NCI-H446 (cell line): ENCODE measurements at regions not wholly inside any gene's neighbourhood (a gene's known extent, or its start where the extent isn't known, plus 50 kb on each side); places are given as distances from the start of the nearest gene placed in this dataset.
"Not testable (repeated sequence)": the region's sequence is repeated elsewhere in the genome, so short reads cannot be mapped to it uniquely, and the experiment has no call there.

Source experiments
- DNase-seq, 2 experiments: peaks; one replicate each; lab custom pipeline; 2025; lab: John Stamatoyannopoulos, UW

DNA sequence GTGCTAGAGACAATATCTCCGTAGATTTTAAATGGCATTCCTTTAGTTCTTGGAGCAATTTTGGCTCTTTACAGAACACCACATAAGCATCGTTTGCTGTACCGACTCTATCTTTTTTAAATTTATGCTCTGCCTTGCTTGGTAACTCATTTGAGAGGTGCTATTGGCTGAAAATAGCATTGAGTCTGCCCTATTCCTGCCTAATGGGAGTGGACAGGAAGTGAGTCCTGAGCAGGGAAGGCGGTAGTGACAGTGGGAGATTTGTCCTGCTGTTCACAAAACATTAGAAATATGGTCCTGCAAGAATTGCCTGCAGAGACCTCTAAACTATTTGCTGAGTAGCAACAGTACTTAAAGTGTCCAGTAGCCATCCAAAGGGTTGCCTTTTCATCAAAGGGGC, 115.2 kb upstream of the IFNE start:
- no peak for DNase-seq

DNA sequence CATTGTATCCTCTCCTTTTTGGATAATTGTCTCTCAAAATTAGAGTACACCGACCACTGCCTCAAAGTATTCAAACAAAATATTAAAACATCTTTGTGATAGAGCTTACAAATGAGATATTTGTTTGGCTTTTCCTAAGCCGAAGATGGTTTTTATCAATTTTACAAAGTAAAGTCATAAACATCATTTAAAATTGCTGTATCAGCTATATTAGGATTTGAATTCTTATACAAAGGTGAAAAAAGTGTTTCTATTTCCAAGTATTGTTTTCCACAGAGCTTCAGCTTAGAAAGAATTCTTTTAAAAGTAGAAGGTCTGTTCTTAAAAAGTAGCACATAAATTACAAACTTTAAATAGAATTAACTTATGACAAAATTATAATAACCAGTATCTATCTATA, 116.6 kb upstream of the IFNE start:
- no peak for DNase-seq

DNA sequence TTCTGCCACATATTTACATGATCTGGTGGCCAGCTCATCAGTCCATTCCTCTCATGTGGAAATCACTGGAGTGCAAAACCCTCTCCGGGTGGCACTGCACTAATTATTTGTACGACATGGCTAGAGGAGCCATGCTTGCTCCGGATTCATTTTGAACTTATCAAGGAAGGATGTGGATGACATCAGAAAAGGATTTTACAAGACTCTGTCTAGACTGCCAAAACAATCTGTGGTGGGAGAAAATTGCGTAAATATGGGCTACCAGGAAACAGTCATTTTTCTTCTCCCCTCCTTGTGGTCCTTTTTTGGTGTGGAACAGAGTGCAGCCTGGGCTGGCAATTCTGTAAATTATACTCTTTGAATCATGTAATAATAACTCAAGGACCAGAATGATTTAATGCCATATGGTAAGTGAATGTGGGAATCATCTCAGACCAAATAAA, 123.4 kb upstream of the IFNE start:
- no peak for DNase-seq

DNA sequence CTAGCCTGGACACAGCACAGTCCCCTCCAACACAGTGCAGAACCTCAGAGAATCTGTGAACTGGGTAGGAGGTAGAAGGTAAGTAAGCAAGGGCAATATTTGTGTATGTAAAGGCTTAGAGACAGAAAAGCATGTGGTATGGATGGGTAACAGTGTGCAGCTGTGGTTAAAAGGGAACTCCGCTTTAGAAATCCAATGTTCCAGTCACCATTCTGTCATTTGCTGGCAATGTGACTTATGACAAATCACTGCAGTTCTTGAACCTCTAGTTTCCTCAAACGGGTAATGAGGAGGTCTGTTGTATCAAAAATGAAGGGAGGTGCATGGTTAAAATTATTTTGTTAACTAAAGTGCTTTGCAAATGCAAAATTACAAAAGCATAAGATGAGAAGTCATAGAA, 125.5 kb upstream of the IFNE start:
- DNase-seq, result no peak

DNA sequence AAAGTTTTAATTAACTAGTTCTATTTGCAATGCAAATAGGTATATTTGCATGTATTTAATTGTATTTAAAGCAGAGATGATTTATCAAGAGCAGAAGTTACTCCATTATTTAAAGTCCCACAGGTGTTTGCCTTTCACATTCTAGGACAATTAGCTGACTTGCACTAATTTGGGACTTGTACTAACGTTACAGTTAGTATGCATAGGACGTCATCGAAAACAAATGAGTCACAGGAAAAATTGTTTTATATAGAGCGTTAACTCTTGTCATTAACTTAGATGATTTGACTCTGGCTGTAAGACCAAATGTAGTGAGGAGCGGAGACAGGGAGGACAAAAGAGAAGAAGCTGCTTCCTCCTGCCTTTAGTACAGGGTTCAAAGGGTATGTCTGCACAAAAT, 126.1 kb upstream of the IFNE start:
- no peak for DNase-seq

DNA sequence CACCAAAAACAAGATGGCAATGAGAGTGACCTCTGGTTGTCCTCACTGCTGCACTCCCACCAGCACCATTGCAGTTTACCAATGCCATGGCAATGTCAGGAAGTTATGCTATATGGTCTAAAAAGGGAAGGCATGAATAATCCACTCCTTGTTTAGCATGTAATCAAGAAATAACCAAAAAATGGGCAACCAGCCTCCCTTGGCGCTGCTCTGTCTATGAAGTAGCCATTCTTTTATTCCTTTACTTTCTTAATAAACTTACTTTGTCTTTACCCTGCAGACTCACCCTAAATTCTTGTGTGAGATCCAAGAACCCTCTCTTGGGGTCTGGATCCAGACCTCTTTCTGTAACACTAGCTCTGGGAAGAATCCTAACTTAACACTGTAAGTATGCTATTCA, 127.4 kb upstream of the IFNE start:
- no peak for DNase-seq

DNA sequence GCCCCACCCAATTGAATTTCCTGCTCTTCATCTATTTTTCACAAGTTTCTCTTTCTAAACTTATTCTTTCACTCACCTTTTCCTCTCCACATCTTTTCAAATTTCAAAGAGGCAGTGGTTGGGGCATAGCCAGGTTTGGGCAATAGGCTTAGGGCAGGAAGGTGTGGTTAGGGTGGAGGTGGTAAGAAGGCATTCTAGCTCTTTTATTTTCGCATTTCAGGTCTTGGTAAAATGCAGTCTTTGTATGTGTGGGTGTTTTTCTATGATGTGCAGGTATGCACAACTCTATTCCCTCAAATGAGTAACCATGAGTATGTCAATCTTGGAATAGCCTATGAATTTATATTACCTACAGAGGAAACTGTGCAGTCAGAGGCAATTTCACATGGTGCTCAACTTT, 129.8 kb upstream of the IFNE start:
- no peak for DNase-seq

DNA sequence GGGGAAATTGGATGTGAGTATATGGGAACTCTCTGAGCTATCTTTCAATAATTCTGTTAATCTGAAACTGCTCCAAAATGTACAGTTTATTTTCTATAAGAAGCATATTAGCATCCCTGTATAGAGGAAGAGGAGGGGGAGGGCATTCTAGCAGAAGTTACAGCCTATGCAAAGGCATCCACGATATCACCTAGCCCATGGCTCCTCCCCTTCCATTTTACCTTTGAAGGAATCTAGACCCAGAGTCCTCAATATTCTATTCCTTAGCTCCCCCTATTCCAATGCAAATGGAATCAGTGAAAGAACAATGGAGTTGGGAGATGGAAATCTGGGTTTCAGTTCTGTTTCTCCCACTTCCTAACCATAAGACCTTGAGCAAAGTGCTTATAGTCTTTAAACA, 132.9 kb upstream of the IFNE start:
- no peak for DNase-seq

DNA sequence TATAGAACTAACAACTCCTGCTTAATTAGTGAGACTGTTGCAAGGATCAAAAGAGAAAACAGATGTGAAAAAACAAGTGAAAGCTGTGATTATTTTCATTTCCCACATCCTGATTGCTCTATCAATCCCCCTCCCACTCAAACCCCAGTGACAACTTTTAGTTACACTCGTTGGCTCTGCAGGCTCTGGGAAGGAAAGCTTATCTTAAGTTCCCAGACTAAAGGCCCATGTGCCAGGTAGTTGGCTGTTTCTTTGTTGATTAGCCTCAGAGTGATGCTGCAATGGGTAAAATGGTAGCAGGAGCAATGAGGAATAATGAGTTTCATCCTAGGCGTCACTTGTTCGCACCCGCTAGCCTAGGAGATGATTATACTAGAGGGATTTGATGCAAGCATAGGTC, 133.3 kb upstream of the IFNE start:
- DNase-seq, result no peak

DNA sequence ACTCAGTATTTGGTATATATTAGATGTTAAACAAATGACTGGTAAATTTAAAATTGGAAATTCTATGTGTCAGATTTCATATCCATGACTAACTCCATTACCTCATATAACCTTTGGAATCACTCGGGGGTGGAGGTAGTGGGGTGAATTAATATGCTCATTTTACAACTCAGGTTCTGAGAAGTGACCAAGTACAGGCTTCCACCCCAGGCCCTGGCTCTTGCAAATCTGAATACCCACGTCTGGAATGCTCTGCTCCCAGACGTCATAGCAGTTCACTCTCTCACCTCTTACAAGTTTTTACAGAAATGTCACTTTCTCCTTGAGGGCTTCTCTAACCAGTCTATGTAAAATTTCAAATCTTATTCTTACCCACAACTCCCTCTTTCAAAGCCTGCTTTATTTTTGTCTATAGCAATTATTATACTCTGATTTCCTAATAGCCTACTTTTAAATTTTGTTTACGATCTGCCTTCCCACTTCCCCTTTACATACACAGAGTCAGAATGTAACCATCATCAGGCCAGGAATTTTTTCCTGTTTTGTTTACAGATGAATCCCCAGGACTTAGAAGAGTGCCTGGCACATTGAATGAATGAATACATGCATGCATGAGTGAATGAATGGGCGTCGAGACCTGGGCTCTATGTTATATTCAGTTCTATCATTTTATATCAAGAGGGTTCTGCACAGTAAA, 134.1 kb upstream of the IFNE start:
- no peak for DNase-seq

DNA sequence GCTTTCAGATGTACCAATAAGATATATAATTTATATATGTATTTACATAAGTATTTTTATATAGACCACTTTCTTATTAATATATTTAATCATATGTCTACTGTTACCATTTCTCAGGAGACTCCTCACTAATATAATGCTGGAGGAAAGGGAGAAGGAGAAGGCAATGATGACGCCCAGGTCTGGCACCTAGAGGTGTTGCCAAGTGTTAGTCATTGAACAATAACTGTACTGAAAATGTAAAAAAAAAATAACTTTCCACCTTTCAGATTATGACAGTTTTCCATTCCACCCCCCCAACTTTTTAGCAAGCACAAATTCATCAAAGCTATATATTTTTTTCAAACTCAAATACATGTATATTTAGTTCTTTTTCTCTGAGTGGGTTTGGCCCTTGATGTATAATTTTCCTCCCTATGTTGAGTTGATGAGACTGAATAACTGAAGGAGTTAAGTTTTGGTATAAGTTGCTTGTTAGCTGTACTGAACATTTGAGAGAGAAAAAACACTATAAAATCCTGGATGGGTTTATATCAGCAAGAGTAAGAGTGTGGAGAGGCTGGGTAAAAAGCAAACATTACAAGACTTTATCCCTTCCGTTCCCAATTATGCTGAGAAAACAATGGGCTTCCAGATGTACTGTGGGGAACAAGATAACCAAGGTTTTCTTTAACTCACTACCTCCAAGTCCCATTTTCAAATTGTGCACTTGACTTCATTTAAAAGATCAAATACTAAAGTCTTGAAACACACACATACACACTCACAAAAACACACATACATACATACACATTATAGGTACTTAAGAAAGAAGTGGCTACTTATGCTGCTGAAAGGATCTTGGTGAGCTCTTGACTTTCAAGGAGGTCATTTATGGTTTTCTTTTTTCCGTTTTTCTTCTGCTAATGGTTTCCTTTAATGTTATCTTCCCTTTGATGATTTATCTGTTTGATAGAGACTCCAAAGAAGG, 142.8 kb upstream of the IFNE start:
- no peak for DNase-seq

DNA sequence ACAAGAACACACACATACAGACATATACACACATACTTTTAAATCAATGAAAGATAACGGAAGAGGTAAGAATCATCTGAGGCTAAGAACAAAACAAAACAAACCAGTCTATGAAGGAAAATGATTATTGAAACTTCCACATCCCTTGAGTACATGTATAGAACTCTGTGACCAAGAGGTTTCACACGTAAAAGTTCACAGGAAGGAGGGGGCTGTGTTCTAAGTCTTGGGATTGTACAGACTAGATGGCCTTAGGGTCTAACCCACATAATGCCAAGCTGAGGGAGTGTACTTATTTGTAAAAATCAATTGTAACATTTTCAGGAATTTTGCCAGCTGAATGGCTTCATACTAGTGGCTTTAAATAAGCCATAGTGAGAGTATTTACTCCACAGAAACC, 144.4 kb upstream of the IFNE start:
- DNase-seq, result no peak

DNA sequence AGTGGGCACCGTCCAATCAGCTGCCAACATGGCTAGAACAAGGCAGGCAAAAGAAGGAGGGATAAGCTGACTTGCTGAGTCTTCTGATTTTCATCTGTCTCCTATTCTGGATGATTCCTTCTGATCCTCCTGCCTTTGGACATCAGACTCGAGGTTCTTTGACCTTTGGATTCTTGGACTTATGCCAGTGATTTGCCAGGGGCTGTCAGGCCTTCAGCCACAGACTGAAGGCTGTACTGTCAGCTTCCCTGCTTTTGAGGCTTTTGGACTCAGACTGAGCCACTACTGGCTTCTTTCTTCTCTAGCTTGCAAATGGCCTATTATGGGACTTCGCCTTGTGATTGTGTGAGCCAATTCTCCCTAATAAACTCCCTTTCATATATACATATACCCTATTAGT, 146.8 kb upstream of the IFNE start:
- not testable (repeated sequence) for DNase-seq

DNA sequence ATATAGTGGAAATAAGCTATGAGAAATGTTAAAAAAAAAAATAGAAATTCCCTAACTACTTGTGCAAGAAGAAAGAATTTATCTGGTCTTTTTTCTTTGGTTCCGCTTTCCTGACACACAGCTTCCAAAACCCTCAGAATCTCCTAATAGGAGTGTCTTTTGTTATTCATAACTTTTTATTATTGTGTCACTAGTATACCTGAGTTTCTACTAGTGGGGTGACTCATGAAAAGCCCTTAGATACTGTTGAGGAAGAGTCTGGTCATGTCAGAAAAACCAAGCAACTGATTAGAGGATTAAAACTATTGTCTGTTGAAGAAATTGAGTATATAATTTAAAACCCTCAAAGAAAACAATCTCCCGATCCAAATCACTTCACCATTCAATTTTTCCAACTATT, 152.8 kb upstream of the IFNE start:
- DNase-seq, result no peak

DNA sequence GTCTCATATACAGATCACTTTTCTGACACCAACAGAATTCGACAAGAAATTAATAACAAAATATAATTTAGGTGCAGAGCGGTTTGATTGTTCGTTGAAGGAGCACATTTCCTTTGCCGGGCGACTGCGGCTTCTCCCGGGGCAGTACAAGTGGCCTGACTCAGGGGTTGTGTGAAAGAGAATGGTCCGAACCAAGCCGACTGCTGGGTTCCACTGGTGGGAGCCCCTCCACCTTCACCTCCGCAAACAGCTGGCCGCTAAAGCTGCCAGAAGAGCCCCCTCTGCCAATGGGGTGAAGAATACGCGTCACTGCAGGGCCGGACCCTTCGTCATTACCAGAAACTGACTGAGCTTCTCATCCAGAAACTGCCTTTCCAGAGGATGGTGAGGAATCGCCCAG, 156.0 kb upstream of the IFNE start:
- no peak for DNase-seq

DNA sequence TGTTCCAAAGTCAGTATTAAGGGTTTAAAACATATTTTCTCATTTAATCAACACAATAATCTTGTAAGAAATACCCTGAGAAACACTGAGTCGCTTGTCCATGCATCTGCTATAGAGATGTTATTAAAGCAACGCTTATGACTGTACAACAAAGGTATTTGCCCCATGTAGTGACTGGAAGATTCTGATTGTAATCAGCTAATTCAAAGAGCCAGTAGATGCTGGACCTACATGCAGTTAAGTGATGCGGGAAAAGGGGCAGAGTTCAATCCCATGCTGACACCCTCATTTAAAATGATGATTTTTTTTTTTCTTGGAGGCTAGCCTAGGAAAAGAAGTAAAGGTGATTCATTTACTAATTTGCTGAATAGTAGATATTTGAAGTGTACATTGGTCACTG, 149.3 kb upstream of the MTAP start:
- no peak for DNase-seq

DNA sequence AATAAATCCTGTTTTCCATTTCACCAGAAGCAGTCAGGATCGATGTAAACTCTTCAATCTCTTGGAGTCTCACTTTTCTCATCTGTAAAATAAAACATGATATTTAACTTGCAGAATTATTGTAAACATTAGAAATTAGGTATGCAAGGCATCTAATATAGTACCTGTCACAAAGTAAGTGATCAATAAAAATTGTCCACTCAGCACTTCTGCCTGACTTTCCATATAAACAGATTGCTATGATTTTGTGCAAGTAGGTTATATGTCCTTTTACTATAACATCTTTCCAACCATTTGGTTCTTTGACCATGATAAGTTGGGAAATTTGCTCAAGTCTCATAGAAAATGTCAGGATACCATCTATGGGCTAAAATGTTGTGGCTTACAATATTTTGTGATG, 148.8 kb upstream of the MTAP start:
- no peak for DNase-seq

DNA sequence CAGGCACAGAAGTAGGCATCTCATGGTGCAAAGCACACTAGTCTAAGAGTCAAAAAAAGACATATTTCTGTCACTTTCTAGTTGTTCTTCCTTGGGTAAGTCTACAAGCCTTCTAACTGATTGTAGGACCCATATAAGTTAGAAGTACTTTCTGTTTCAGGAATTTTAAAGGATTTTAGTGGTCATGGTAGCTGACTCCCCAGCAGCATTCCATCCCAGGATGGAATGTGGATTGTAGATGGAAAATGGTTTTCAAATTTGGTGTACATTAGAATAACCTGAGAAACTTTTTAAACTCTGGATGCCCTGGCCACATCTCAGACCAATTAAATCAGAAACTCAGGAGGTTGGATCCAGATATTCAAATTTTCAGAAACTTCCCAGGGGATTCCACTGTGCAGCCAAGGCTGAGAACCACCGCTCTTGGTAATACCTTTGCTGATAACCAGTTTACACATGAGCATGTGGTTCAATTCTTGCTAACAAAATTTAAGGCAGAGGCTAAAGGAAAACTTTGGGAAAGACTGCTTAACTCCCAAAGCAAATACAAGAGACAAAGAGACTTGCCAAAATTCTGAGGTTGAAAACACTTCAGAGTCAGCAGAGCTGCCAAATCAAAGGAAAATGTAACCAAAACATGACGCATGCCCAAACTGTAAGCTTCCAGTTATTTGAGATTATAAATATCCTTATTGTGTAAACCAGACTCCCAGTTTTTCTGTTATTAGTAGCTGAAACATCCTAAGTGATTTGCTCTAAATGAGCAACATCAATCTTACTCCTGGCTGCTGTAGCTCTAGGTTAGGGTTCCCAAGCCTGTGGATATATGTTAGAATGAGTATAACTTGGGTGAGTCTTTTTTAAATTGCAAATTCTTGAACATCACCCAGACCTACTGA, 145.4 kb upstream of the MTAP start:
- peak; percentile 60 to 77 for DNase-seq

DNA sequence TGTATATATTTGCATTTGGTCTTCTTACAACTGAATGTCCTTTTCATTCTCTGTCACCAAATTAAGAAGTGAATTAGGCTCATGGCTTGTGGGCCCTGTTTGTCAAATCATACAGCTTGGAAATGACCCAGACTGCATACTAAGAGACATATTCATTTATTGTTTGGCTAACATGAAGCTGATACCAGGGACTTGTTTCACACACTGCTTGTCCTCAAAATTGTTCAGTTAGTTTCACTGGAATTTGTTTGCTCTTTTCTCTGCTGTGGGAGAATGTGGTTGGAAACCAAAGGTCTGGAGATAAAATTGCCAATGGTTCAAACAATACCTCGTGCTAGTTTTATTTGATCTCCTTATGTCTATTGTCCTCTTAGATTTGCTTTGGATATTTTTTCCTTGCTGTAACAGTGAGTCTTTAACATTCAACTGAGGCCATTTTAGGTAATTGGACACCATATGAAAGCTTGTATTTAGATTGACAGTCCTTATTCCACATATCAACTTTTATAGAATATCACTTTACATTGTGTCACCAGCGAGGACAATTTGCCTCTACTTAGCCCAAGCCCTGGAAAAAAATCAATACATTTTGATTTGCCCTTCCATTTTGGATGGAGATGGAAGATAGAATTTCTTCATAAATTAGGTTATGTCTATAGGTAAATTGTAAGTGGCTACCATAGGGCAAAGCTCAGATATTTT, 144.3 kb upstream of the MTAP start:
- no peak for DNase-seq

DNA sequence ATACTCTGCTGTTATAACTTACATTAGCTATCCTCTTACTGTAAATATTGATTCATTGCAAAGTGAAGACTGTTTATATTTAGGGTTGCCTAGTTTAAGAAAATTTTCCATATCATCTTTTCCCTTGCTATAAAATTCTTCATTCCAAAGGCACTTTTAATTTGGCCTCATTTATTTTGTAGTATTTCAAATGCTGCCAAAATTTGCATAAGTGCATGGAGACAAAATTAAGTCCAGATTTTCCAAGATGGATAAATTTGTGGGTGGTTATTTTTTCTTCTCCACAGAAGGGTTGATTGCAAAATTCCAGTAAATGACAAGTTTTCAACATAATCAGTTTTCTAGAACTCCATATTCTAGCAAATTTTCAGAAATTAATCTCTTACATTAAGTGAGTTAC, 141.5 kb upstream of the MTAP start:
- DNase-seq, result no peak

DNA sequence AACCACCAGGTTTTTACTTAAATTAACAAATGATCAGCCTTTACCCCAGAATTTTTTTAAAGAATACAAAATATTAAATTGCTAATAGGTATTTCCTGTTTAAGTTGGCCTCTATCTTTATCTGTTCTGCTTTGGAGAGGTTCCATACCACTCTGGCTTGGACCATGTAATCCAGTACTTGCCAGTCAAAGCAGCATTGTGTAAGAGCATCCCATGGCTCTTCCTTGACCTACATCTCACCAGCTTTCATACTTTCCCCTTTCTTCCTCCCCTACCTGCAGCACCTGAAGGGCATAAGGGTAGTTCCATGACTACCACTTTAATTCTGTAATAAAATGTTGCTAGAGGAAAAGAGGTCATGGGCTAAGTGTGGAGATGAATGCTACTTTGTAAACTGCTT, 140.8 kb upstream of the MTAP start:
- no peak for DNase-seq

DNA sequence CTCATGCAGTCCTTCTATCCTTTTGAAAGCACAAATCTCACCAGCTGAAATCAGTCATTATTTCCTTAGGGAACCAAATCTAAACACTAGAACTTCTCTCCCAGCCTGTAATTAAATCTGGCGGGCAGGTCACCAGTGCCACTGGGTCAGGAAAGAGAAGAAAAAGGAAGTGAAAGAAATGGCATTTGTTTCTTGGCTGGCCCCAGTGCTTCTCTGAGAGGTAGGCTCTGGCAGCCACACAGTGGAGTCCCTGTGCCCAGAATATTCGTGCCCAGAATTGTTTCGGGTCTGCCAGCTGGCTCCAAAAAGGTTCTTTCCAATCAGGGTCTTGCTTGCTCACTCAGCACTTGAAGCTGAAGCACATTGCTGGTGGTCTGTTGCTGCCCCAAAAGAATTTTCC, 133.9 kb upstream of the MTAP start:
- peak; percentile 29 to 78 for DNase-seq
